KMS-11 (cell line): ENCODE measurements at regions not wholly inside any gene's neighbourhood (a gene's known extent, or its start where the extent isn't known, plus 50 kb on each side); places are given as distances from the start of the nearest gene placed in this dataset.
"Not testable (repeated sequence)": the region's sequence is repeated elsewhere in the genome, so short reads cannot be mapped to it uniquely, and the experiment has no call there.

Source experiments
- H2AFZ ChIP-seq: fragments of 200-600 bp; sonication (generic); 2 replicates; pipeline ENCODE4 v1.6.1; 2016; ENCODE audit warnings: antibody characterized with exemption, mixed run types, low read depth
- H3K27ac ChIP-seq: fragments of 200-600 bp; sonication (generic); 2 replicates; pipeline ENCODE4 v1.6.1; 2016; ENCODE audit warnings: mild to moderate bottlenecking, mixed run types
- H3K27me3 ChIP-seq: fragments of 200-600 bp; sonication (generic); 2 replicates; pipeline ENCODE4 v1.6.1; 2017; ENCODE audit warnings: mild to moderate bottlenecking, low read depth, mixed run types, moderate library complexity; ENCODE audit not compliant: insufficient read depth
- H3K36me3 ChIP-seq: fragments of 200-600 bp; sonication (generic); 2 replicates; pipeline ENCODE4 v1.6.1; 2017; ENCODE audit warnings: mild to moderate bottlenecking, mixed run types; ENCODE audit not compliant: insufficient read depth
- H3K4me1 ChIP-seq: fragments of 200-600 bp; sonication (generic); 2 replicates; pipeline ENCODE4 v1.6.1; 2016; ENCODE audit warnings: mild to moderate bottlenecking, low read depth, mixed run types; ENCODE audit not compliant: poor library complexity, severe bottlenecking
- H3K4me2 ChIP-seq: fragments of 200-600 bp; sonication (generic); 2 replicates; pipeline ENCODE4 v1.7.0; 2016; ENCODE audit warnings: mild to moderate bottlenecking, mixed run types
- H3K4me3 ChIP-seq: fragments of 200-600 bp; sonication (generic); IDR thresholded peaks from 2 replicates; pipeline ENCODE4 v1.6.1; 2017; ENCODE audit warnings: low read depth, low read length, mixed read lengths; ENCODE audit not compliant: insufficient read depth
- H3K79me2 ChIP-seq: fragments of 200-600 bp; sonication (generic); 2 replicates; pipeline ENCODE4 v1.6.1; 2016; ENCODE audit warnings: low read depth, mixed run types; ENCODE audit not compliant: insufficient read depth
- H3K9ac ChIP-seq: fragments of 200-600 bp; sonication (generic); 2 replicates; pipeline ENCODE4 v1.6.1; 2016; ENCODE audit warnings: mild to moderate bottlenecking, mixed run types
- H4K20me1 ChIP-seq: fragments of 200-600 bp; sonication (generic); 2 replicates; pipeline ENCODE4 v1.6.1; 2016; ENCODE audit warnings: mild to moderate bottlenecking, mixed run types; ENCODE audit not compliant: insufficient read depth

GRCh38 chr11:49561240-49561880 lies 353.0 kb upstream of the FOLH1 start:
- not testable (repeated sequence) for H3K4me2 ChIP-seq, H4K20me1 ChIP-seq, H2AFZ ChIP-seq, H3K4me1 ChIP-seq, H3K79me2 ChIP-seq, H3K27me3 ChIP-seq, H3K4me3 ChIP-seq, H3K9ac ChIP-seq, H3K27ac ChIP-seq, H3K36me3 ChIP-seq

- not testable (repeated sequence) for H3K36me3 ChIP-seq, H2AFZ ChIP-seq, H3K4me3 ChIP-seq, H3K27ac ChIP-seq, H3K27me3 ChIP-seq, H3K9ac ChIP-seq, H3K4me1 ChIP-seq, H4K20me1 ChIP-seq, H3K79me2 ChIP-seq, H3K4me2 ChIP-seq
These were observed 353.9 kb upstream of the FOLH1 start for GRCh38 chr11:49562262-49562661.

GRCh38 chr11:49579492-49579891 lies 371.1 kb upstream of the FOLH1 start:
- not testable (repeated sequence) for H3K4me3 ChIP-seq, H3K4me2 ChIP-seq, H3K9ac ChIP-seq, H4K20me1 ChIP-seq, H3K79me2 ChIP-seq, H2AFZ ChIP-seq, H3K4me1 ChIP-seq, H3K27me3 ChIP-seq, H3K27ac ChIP-seq, H3K36me3 ChIP-seq

GRCh38 chr11:49585495-49585894 lies 366.7 kb upstream of the OR4C13 start:
- H3K4me1 ChIP-seq, H3K9ac ChIP-seq, H3K27me3 ChIP-seq, H3K27ac ChIP-seq, H2AFZ ChIP-seq, H3K79me2 ChIP-seq, H3K4me2 ChIP-seq, H3K4me3 ChIP-seq, H3K36me3 ChIP-seq, H4K20me1 ChIP-seq: not testable (repeated sequence)

- H2AFZ ChIP-seq, H3K4me1 ChIP-seq, H4K20me1 ChIP-seq, H3K4me3 ChIP-seq, H3K79me2 ChIP-seq, H3K27me3 ChIP-seq, H3K27ac ChIP-seq, H3K9ac ChIP-seq, H3K36me3 ChIP-seq, H3K4me2 ChIP-seq: not testable (repeated sequence)
These were observed 343.3 kb upstream of the OR4C13 start for GRCh38 chr11:49608892-49609291.

GRCh38 chr11:49623872-49624271 lies 328.3 kb upstream of the OR4C13 start:
- H4K20me1 ChIP-seq, H3K9ac ChIP-seq, H3K27ac ChIP-seq, H2AFZ ChIP-seq, H3K27me3 ChIP-seq, H3K4me1 ChIP-seq, H3K4me3 ChIP-seq, H3K79me2 ChIP-seq, H3K4me2 ChIP-seq, H3K36me3 ChIP-seq: not testable (repeated sequence)

- H3K4me1 ChIP-seq: peaks cover 30% of the 10 kb centered on the region
- not testable (repeated sequence) for H3K79me2 ChIP-seq, H3K4me3 ChIP-seq, H3K36me3 ChIP-seq, H3K9ac ChIP-seq, H2AFZ ChIP-seq, H3K27me3 ChIP-seq, H4K20me1 ChIP-seq
- peak overlapping the region; percentile 6; the same call in 1 of the 2 replicates for H3K27ac ChIP-seq
- peak overlapping the region; percentile 55 for H3K4me2 ChIP-seq
These were observed 281.5 kb upstream of the OR4C13 start for GRCh38 chr11:49670705-49671104.

- not testable (repeated sequence) for H4K20me1 ChIP-seq, H3K79me2 ChIP-seq, H3K9ac ChIP-seq, H3K27me3 ChIP-seq, H2AFZ ChIP-seq, H3K4me1 ChIP-seq, H3K4me2 ChIP-seq, H3K36me3 ChIP-seq, H3K4me3 ChIP-seq, H3K27ac ChIP-seq
These were observed 250.1 kb upstream of the OR4C13 start for GRCh38 chr11:49702121-49702520.

- not testable (repeated sequence) for H3K27ac ChIP-seq, H3K9ac ChIP-seq, H3K79me2 ChIP-seq, H3K4me3 ChIP-seq, H3K4me2 ChIP-seq, H3K36me3 ChIP-seq, H3K27me3 ChIP-seq, H4K20me1 ChIP-seq, H3K4me1 ChIP-seq, H2AFZ ChIP-seq
These were observed 201.7 kb upstream of the OR4C13 start for GRCh38 chr11:49750447-49750846.

- not testable (repeated sequence) for H3K27me3 ChIP-seq, H3K27ac ChIP-seq, H2AFZ ChIP-seq, H3K4me1 ChIP-seq, H3K36me3 ChIP-seq, H4K20me1 ChIP-seq, H3K79me2 ChIP-seq, H3K4me3 ChIP-seq, H3K9ac ChIP-seq, H3K4me2 ChIP-seq
These were observed 201.2 kb upstream of the OR4C13 start for GRCh38 chr11:49750960-49751359.

- H3K4me2 ChIP-seq, H3K27me3 ChIP-seq, H4K20me1 ChIP-seq, H3K79me2 ChIP-seq, H3K36me3 ChIP-seq, H3K4me1 ChIP-seq, H2AFZ ChIP-seq, H3K4me3 ChIP-seq, H3K27ac ChIP-seq, H3K9ac ChIP-seq: not testable (repeated sequence)
These were observed 171.4 kb upstream of the OR4C13 start for GRCh38 chr11:49780791-49781190.
